Sigmoid colon (tissue), 6 donors: ENCODE measurements at regions not wholly inside any gene's neighbourhood (a gene's known extent, or its start where the extent isn't known, plus 50 kb on each side); places are given as distances from the start of the nearest gene placed in this dataset.
"Not testable (repeated sequence)": the region's sequence is repeated elsewhere in the genome, so short reads cannot be mapped to it uniquely, and the experiment has no call there.

Source experiments
- DNase-seq: peaks from one replicate; pipeline ENCODE4 v3.0.0-alpha.2; 2019
- H3K27ac ChIP-seq, 4 donors: fragments of 200-600 bp; sonication (generic); one replicate each; pipeline ENCODE4 v1.5.1; 2016 to 2019; ENCODE audit warnings: mild to moderate bottlenecking in 1 of 4
- H3K27me3 ChIP-seq, 3 donors: fragments of 200-600 bp; sonication (generic); one replicate each; pipeline ENCODE4 v1.5.1; 2019; ENCODE audit warnings: mild to moderate bottlenecking in 1 of 3
- H3K36me3 ChIP-seq, 4 donors: fragments of 200-600 bp; sonication (generic); one replicate each; pipeline ENCODE4 v1.5.1; 2016 to 2019
- H3K4me1 ChIP-seq, 4 donors: fragments of 200-600 bp; sonication (generic); one replicate each; pipeline ENCODE4 v1.5.1; 2017 to 2019
- H3K4me3 ChIP-seq, 4 donors: fragments of 200-600 bp; sonication (generic); one replicate each; pipeline ENCODE4 v1.5.1; 2017 to 2019; ENCODE audit warnings: mild to moderate bottlenecking in 2 of 4, moderate library complexity in 1 of 4
- H3K9me3 ChIP-seq, 4 donors: fragments of 200-600 bp in 3 of 4; sonication (generic) in 3 of 4; one replicate each; pipeline versions ENCODE4 v1.5.1 to v1.6.1; 2013 to 2019
- CTCF ChIP-seq, 4 experiments: fragments of 450-650 bp in 3 of 4; fragments of 200-600 bp in 1 of 4; IDR thresholded peaks; one replicate each; pipeline ENCODE4 v1.5.1; 2016 to 2019; ENCODE audit warnings: antibody characterized with exemption in 4 of 4, mild to moderate bottlenecking in 3 of 4, moderate library complexity in 2 of 4
- EP300 ChIP-seq, 4 donors: sonication (generic); formaldehyde crosslinking; IDR thresholded peaks; one replicate each; pipeline ENCODE4 v1.6.1; 2017; ENCODE audit warnings: antibody characterized with exemption in 4 of 4
- POLR2A ChIP-seq, 2 donors: fragments of 450-650 bp; IDR thresholded peaks; one replicate each; pipeline ENCODE4 v1.6.1; 2016; ENCODE audit warnings: antibody characterized with exemption in 2 of 2, mild to moderate bottlenecking in 2 of 2, moderate library complexity in 2 of 2
- POLR2AphosphoS5 ChIP-seq, 4 donors: sonication (generic); formaldehyde crosslinking; IDR thresholded peaks; one replicate each; pipeline ENCODE4 v1.6.1; 2017; ENCODE audit warnings: antibody characterized with exemption in 4 of 4
- WGBS, 2 donors: extraction: QIAGEN DNeasy Blood & Tissue Kit; methylation state at CpG; one replicate each; pipeline ENCODE4 v1.1.7; 2013; 5-methylcytosine and 5-hydroxymethylcytosine counted together
- intact Hi-C: fragments of 100-400 bp; cut with DNase I; formaldehyde crosslinking; loops from one replicate; pipeline ENCODE4 v1.15.1; 2023
- donor health status: healthy with polysubstance abuse.
- donor health status: healthy.

GRCh38 chr11:86144846-86145245 lies 76.0 kb upstream of the PICALM start:
- peaks cover 0 to 3% (median under 1%) of the 10 kb centered on the region in 4 donors for H3K4me1 ChIP-seq
- intact Hi-C loops, result no loop called here
- TF ChIP-seq POLR2A (IDR thresholded peaks at IDR 0.05) (no peak), POLR2AphosphoS5 (IDR thresholded peaks at IDR 0.05) (no peak), EP300 (IDR thresholded peaks at IDR 0.05) (no peak), CTCF (IDR thresholded peaks at IDR 0.05) (no peak)
- H3K27me3 ChIP-seq, result no peaks in the 10 kb centered on the region
- H3K4me3 ChIP-seq, result no peak overlapping the region
- 89 to 92% methylated on average over 3 of the region's 3 CpGs for WGBS, 2 donors
- DNase-seq, result no peak
- no peak overlapping the region for H3K27ac ChIP-seq
- H3K9me3 ChIP-seq, result no peaks in the 10 kb centered on the region
- H3K36me3 ChIP-seq, result no peaks in the 10 kb centered on the region

DNA sequence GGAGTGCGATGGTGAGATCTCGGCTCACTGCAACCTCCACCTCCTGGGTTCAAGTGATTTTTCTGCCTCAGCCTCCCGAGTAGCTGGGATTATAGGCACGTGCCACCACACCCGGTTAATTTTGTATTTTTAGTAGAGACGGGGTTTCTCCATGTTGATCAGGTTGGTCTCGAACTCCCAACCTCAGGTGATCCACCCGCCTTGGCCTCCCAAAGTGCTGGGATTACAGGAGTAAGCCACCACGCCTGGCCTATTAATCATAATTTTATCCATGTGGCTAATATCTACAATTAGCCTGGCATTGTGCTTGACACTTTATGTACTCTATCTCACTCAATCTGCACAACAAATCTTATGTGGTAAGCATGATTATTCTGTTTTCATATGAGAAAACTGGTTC lies 75.2 kb upstream of the PICALM start:
- H3K9me3 ChIP-seq, intact Hi-C loops, DNase-seq, H3K36me3 ChIP-seq, H3K27ac ChIP-seq, H3K4me3 ChIP-seq, H3K27me3 ChIP-seq, H3K4me1 ChIP-seq: not testable (repeated sequence)
- 94 to 97% methylated on average over 9 of the region's 9 CpGs for WGBS, 2 donors

GRCh38 chr11:86143087-86144030 lies 74.5 kb upstream of the PICALM start:
- DNase-seq, result no peak
- intact Hi-C loops, result no loop called here
- Histone ChIP-seq H3K9me3 (no peaks in the 10 kb centered on the region), H3K36me3 (no peaks in the 10 kb centered on the region), H3K4me3 (no peak overlapping the region), H3K27me3 (no peaks in the 10 kb centered on the region), H3K4me1 (no peaks in the 10 kb centered on the region), H3K27ac (no peak overlapping the region)
- TF ChIP-seq POLR2AphosphoS5 (IDR thresholded peaks at IDR 0.05), result peak in 1 of 4 donors; percentile 20
- TF ChIP-seq EP300 (IDR thresholded peaks at IDR 0.05), result no peak
- WGBS, 2 donors, result 87 to 93% methylated on average over 7 of the region's 7 CpGs

GRCh38 chr11:86142170-86142569 lies 73.3 kb upstream of the PICALM start:
- intact Hi-C loops, result no loop called here
- Histone ChIP-seq H3K4me3 (no peak overlapping the region), H3K27ac (no peak overlapping the region), H3K27me3 (no peaks in the 10 kb centered on the region), H3K4me1 (no peaks in the 10 kb centered on the region), H3K36me3 (no peaks in the 10 kb centered on the region), H3K9me3 (no peaks in the 10 kb centered on the region)
- WGBS, 2 donors, result 96 to 98% methylated on average over 1 of the region's 1 CpG
- DNase-seq, result no peak
- no peak for TF ChIP-seq POLR2AphosphoS5 (IDR thresholded peaks at IDR 0.05)
- TF ChIP-seq EP300 (IDR thresholded peaks at IDR 0.05), result no peak
- no peak for TF ChIP-seq CTCF (IDR thresholded peaks at IDR 0.05)

GRCh38 chr11:86141727-86142126 lies 72.8 kb upstream of the PICALM start:
- Histone ChIP-seq H3K27me3 (no peaks in the 10 kb centered on the region), H3K36me3 (no peaks in the 10 kb centered on the region), H3K9me3 (no peaks in the 10 kb centered on the region), H3K27ac (peak overlapping the region in 2 of 4 donors; percentile 3 to 4), H3K4me1 (peaks cover 0 to 3% (median 1%) of the 10 kb centered on the region in 4 donors), H3K4me3 (no peak overlapping the region)
- TF ChIP-seq CTCF (IDR thresholded peaks at IDR 0.05) (no peak), POLR2A (IDR thresholded peaks at IDR 0.05) (no peak), POLR2AphosphoS5 (IDR thresholded peaks at IDR 0.05) (no peak), EP300 (IDR thresholded peaks at IDR 0.05) (no peak)
- WGBS, 2 donors, result 78 to 88% methylated on average over 1 of the region's 1 CpG
- intact Hi-C loops, result no loop called here
- DNase-seq, result no peak
